ENCODE measurements at regions not wholly inside any gene's neighbourhood (a gene's known extent, or its start where the extent isn't known, plus 50 kb on each side); places are given as distances from the start of the nearest gene placed in this dataset.

DNA sequence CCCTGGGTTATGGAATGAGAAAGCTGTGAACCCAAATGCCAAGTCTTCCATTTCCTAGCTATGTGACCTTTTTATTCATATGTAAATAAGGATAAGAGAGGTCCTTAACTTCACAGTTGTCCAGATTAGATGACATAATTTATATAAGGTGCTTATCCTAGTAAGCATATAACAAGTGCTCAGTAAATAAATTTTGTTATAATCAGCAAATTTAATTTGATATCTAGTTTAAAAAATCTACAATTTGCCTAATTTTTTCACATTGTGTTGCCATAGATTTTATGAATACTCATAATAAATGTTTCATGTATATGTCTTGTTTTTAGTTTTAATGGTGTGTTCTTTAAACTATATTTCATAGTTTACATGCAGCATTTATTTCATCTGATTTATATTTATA is 130.4 kb upstream of the SPRY1 start:
- H3K27ac Mint-ChIP-seq: no peak overlapping the region
- no peak for DNase-seq (ENCODE audit: low spot score)
- no peaks in the 10 kb centered on the region for H3K4me1 Mint-ChIP-seq (ENCODE audit: low read depth)
- no peaks in the 10 kb centered on the region for H3K9me3 Mint-ChIP-seq
- H3K4me3 Mint-ChIP-seq: no peak overlapping the region
- H3K36me3 Mint-ChIP-seq (ENCODE audit: low read depth): no peaks in the 10 kb centered on the region
- H3K27me3 Mint-ChIP-seq (ENCODE audit: low read depth): no peaks in the 10 kb centered on the region

- Mint-ChIP-seq H3K4me1 (ENCODE audit: low read depth) (no peaks in the 10 kb centered on the region), H3K27ac (no peak overlapping the region), H3K36me3 (ENCODE audit: low read depth) (no peaks in the 10 kb centered on the region), H3K9me3 (no peaks in the 10 kb centered on the region), H3K27me3 (ENCODE audit: low read depth) (no peaks in the 10 kb centered on the region), H3K4me3 (no peak overlapping the region)
- DNase-seq (ENCODE audit: low spot score): no peak
Observed at GRCh38 chr4:123278755-123279154, 117.8 kb upstream of the SPRY1 start.

GRCh38 chr4:123283371-123283895 is 113.2 kb upstream of the SPRY1 start:
- no peaks in the 10 kb centered on the region for H3K9me3 Mint-ChIP-seq

GRCh38 chr4:123284168-123284567 is 112.4 kb upstream of the SPRY1 start:
- Mint-ChIP-seq H3K36me3 (ENCODE audit: low read depth) (no peaks in the 10 kb centered on the region), H3K9me3 (no peaks in the 10 kb centered on the region), H3K4me3 (no peak overlapping the region), H3K27ac (no peak overlapping the region), H3K27me3 (ENCODE audit: low read depth) (no peaks in the 10 kb centered on the region), H3K4me1 (ENCODE audit: low read depth) (no peaks in the 10 kb centered on the region)
- DNase-seq (ENCODE audit: low spot score): no peak

More at GRCh38 chr4:123283371-123283895, 113.2 kb upstream of the SPRY1 start:
- DNase-seq (ENCODE audit: low spot score): no peak
- Mint-ChIP-seq H3K27ac (no peak overlapping the region), H3K4me1 (ENCODE audit: low read depth) (no peaks in the 10 kb centered on the region), H3K36me3 (ENCODE audit: low read depth) (no peaks in the 10 kb centered on the region), H3K27me3 (ENCODE audit: low read depth) (no peaks in the 10 kb centered on the region), H3K4me3 (no peak overlapping the region)

DNA sequence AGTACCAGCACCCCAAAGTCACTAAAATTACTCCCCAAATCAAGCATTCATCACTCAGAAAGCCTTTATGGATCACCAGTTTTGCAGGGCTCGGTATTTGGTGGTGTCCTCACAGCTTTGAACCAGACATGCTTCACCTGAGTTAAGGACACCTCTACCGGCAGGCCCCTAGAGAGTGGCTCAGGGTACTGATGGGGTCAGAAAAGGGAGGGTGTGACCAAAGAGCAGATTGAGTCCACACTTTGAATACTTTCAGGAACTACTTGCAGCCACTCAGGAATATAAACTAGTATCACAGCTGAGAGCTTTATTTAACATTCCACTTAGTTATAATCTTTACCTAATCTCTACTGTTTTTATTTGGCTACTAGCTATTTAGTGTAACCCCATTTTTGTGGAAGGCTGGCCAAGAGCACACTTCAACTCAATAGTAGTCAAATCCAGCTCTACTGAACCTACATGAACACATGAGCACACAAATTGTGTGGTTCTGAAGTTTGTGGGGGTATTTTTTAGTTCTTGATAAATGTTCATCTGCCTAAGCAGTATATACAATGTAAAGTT is 109.6 kb upstream of the SPRY1 start:
- Mint-ChIP-seq H3K27me3 (ENCODE audit: low read depth) (no peaks in the 10 kb centered on the region), H3K36me3 (ENCODE audit: low read depth) (peaks cover 5% of the 10 kb centered on the region), H3K4me3 (no peak overlapping the region), H3K9me3 (peaks cover 22% of the 10 kb centered on the region), H3K27ac (no peak overlapping the region), H3K4me1 (ENCODE audit: low read depth) (no peaks in the 10 kb centered on the region)
- no peak for DNase-seq (ENCODE audit: low spot score)

GRCh38 chr4:123288309-123289025 is 108.1 kb upstream of the SPRY1 start:
- H3K27me3 Mint-ChIP-seq (ENCODE audit: low read depth): no peaks in the 10 kb centered on the region
- DNase-seq (ENCODE audit: low spot score): no peak
- H3K4me1 Mint-ChIP-seq (ENCODE audit: low read depth): no peaks in the 10 kb centered on the region
- peaks cover 6% of the 10 kb centered on the region for H3K36me3 Mint-ChIP-seq (ENCODE audit: low read depth)
- peaks cover 25% of the 10 kb centered on the region for H3K9me3 Mint-ChIP-seq
- H3K4me3 Mint-ChIP-seq: no peak overlapping the region
- H3K27ac Mint-ChIP-seq: no peak overlapping the region

DNA sequence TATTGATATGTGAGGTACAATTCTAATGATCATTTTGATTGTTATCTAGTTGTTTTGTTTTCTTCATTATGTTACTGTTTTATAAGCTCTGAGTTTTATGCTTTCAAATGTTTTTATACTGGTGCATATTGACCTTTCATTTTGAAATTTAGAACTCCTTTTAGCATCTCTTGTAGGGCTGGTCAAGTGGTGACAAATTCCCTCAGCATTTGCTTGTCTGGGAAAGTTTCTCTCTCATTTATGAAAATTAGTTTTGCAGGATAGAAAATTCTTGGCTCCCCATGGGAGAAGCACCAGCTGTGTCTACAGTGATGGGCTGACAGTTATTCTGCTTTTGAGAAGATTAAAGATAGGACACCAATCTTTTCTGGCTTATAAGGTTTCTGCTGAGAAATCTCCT is 105.3 kb upstream of the SPRY1 start:
- no peaks in the 10 kb centered on the region for H3K4me1 Mint-ChIP-seq (ENCODE audit: low read depth)
- no peaks in the 10 kb centered on the region for H3K27me3 Mint-ChIP-seq (ENCODE audit: low read depth)
- no peak overlapping the region for H3K4me3 Mint-ChIP-seq

DNA sequence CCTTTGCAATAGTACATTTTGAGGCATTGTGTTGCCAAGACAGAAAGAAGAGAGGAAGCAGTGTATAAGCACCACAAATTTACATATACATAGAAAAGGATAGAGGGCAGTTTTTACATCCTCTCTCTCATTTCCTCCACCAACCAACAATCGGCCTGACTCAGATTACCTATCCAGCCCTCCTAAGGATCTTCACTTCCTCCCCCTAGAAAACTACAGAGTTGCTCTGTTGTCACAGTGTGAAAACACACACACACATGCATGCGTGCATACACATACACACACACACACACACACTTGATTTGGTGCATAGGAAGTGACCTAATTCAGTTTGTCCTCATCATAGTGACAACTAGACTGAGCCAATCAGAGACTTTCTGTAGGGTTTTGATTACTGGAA is 98.8 kb upstream of the SPRY1 start:
- no peak for DNase-seq (ENCODE audit: low spot score)
- no peak overlapping the region for H3K27ac Mint-ChIP-seq
- no peaks in the 10 kb centered on the region for H3K27me3 Mint-ChIP-seq (ENCODE audit: low read depth)
- no peak overlapping the region for H3K4me3 Mint-ChIP-seq
- no peaks in the 10 kb centered on the region for H3K4me1 Mint-ChIP-seq (ENCODE audit: low read depth)
- H3K36me3 Mint-ChIP-seq (ENCODE audit: low read depth): peaks cover 1% of the 10 kb centered on the region
- H3K9me3 Mint-ChIP-seq: no peaks in the 10 kb centered on the region

More for the DNA sequence above, 105.3 kb upstream of the SPRY1 start:
- DNase-seq (ENCODE audit: low spot score): no peak
- no peak overlapping the region for H3K27ac Mint-ChIP-seq
- H3K9me3 Mint-ChIP-seq: peaks cover 25% of the 10 kb centered on the region
- peaks cover 8% of the 10 kb centered on the region for H3K36me3 Mint-ChIP-seq (ENCODE audit: low read depth)

DNA sequence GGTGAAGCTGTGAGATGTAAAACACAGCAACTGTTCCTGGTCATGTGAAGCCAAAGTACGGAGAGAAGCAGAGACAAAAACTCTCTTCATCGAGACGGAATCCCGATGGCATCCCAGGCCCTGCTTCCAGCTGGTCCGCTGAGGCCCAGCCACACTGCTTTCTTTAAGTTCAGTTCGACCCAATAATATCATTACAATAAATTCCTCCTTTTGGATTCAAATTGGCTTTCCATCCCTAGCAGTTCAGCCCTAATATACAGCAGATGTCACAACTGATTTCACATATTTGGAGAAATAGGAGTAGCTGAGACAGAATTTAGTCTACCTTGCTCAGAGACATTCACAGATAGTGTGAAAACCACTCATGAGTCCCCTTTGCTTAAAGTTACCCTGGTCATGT is 98.3 kb upstream of the SPRY1 start:
- Mint-ChIP-seq H3K27ac (no peak overlapping the region), H3K27me3 (ENCODE audit: low read depth) (no peaks in the 10 kb centered on the region), H3K9me3 (no peaks in the 10 kb centered on the region), H3K4me3 (no peak overlapping the region), H3K36me3 (ENCODE audit: low read depth) (peaks cover 1% of the 10 kb centered on the region), H3K4me1 (ENCODE audit: low read depth) (no peaks in the 10 kb centered on the region)
- DNase-seq (ENCODE audit: low spot score): no peak

DNA sequence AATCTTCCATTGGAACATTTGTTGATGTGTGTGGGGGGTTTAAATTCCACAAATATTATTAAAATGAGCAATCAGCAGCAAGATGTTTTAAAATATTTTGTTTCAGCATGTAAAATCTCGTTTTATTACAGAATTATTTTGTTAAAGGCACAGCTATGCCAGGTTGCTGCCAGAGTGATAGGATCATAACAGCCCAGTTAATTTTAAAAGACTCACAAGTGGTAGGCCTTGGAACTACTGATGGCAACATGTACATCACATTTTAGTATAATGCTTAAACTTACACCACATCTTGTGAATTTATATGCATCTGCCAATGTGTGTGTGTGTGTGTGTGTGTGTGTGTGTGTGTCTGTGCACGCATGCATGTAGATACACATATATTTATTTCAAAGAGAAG is 97.8 kb upstream of the SPRY1 start:
- peaks cover 1% of the 10 kb centered on the region for H3K36me3 Mint-ChIP-seq (ENCODE audit: low read depth)
- no peak for DNase-seq (ENCODE audit: low spot score)
- H3K4me1 Mint-ChIP-seq (ENCODE audit: low read depth): no peaks in the 10 kb centered on the region

DNA sequence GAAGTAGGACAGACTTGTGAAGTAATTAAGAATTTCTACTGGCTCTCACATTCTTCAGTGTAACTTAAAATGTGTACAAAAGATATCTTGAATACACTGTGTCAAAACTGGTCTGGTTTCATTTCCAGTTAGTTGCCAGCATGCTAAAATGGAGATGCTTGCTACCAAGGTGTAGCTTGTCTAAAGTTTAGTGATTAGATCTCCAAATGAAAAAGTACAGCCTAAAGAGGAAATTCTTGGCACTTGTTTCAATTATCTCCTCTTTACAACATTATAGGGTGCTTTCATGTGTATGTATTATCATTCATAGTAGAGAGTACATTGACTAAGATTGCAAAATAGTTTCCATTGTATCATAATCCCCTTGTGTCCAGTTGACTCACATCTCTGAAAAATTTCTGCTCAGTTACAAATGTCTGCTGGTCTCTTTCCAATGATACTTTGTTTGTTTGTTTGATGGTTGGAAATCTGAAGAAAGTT is 97.3 kb upstream of the SPRY1 start:
- no peak overlapping the region for H3K4me3 Mint-ChIP-seq
- H3K27me3 Mint-ChIP-seq (ENCODE audit: low read depth): no peaks in the 10 kb centered on the region
- peaks cover 1% of the 10 kb centered on the region for H3K36me3 Mint-ChIP-seq (ENCODE audit: low read depth)
- no peaks in the 10 kb centered on the region for H3K9me3 Mint-ChIP-seq
- H3K4me1 Mint-ChIP-seq (ENCODE audit: low read depth): peaks cover 4% of the 10 kb centered on the region
- H3K27ac Mint-ChIP-seq: no peak overlapping the region
- no peak for DNase-seq (ENCODE audit: low spot score)

More for the DNA sequence above, 97.8 kb upstream of the SPRY1 start:
- H3K27ac Mint-ChIP-seq: no peak overlapping the region
- H3K27me3 Mint-ChIP-seq (ENCODE audit: low read depth): no peaks in the 10 kb centered on the region
- H3K4me3 Mint-ChIP-seq: no peak overlapping the region
- no peaks in the 10 kb centered on the region for H3K9me3 Mint-ChIP-seq

DNA sequence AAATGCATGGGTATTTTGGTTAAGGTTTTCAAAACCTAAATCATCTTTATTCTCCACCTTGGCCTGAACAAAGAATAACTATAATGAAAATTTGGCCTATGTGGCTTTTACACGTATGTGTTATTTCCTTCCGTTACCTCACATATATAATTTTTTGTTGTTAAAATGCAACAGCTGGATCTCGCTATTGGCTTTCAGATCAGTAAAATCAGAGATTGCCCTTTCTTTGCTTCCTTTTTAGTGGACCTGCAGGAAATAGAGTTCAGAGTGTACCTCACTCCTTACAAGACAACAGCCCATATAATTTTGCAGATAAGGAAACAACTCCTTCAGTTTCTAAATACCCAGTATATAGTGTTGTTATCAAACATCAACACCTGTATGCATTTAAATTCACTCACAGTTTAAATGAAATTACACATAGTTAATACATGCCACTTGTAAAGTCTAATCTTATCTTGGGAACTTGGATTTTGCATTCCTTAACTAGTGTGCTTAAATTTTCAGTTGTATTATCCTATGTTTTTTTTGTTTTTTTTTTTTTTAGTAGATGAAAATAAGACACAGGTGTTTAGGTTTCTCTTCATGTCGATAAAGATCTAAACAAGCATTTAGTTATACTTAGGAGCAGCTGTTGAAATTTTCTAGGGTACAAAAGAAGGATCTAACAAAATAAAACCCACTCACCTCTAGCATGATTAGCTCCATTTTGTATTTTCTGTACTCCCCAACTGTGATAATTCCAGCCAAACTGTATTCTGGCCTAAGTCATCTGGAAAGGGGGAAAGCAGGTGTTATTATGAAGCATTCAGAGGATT is 96.2 kb upstream of the SPRY1 start:
- H3K27ac Mint-ChIP-seq: no peak overlapping the region
- no peaks in the 10 kb centered on the region for H3K36me3 Mint-ChIP-seq (ENCODE audit: low read depth)
- no peak for DNase-seq (ENCODE audit: low spot score)
- H3K9me3 Mint-ChIP-seq: no peaks in the 10 kb centered on the region
- H3K4me3 Mint-ChIP-seq: no peak overlapping the region
- H3K4me1 Mint-ChIP-seq (ENCODE audit: low read depth): peaks cover 4% of the 10 kb centered on the region
- H3K27me3 Mint-ChIP-seq (ENCODE audit: low read depth): no peaks in the 10 kb centered on the region

DNA sequence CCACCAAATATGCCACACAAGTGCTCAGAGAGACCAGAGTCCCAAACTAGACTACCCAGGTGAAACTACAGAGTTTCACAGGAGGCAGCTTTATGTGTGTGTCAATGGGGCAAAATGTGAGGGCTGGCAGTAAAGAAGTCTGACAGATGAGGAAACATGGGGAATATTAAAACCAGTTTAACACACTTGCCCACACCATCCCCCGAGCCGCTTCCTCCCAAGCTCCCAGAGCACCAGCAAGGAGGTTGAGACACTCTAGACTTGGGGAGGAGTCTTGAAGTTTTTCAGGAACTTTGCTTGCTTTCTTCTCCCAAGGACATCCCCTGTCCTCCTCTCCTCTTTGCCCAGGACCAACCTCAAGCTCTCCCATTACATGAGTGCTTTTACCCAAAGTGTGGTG is 94.7 kb upstream of the SPRY1 start:
- Mint-ChIP-seq H3K27ac (no peak overlapping the region), H3K27me3 (ENCODE audit: low read depth) (no peaks in the 10 kb centered on the region), H3K4me1 (ENCODE audit: low read depth) (peaks cover 4% of the 10 kb centered on the region), H3K4me3 (no peak overlapping the region), H3K36me3 (ENCODE audit: low read depth) (no peaks in the 10 kb centered on the region), H3K9me3 (no peaks in the 10 kb centered on the region)
- DNase-seq (ENCODE audit: low spot score): no peak
